Gastrocnemius medialis (tissue), 4 donors: ENCODE measurements at regions not wholly inside any gene's neighbourhood (a gene's known extent, or its start where the extent isn't known, plus 50 kb on each side); places are given as distances from the start of the nearest gene placed in this dataset.

Source experiments
- ATAC-seq, 2 donors: fragments of 150-250 bp; one replicate each; pipeline ENCODE4 v1.9.1; 2016
- DNase-seq, 2 donors: peaks; one replicate each; pipeline ENCODE4 v3.0.0-alpha.2; 2019
- H3K27ac ChIP-seq, 4 donors: fragments of 200-600 bp; sonication (generic); 1 replicate in 1 of 4; 2 replicates in 3 of 4; pipeline ENCODE4 v1.5.1; 2016 to 2018; ENCODE audit warnings: mild to moderate bottlenecking in 2 of 4, moderate library complexity in 1 of 4
- H3K27me3 ChIP-seq, 3 donors: fragments of 200-600 bp; sonication (generic) in 2 of 3; 1 replicate in 1 of 3; 2 replicates in 2 of 3; pipeline versions ENCODE4 v1.5.1 to v1.6.0; 2016 to 2019; ENCODE audit warnings: mild to moderate bottlenecking in 1 of 3, moderate library complexity in 1 of 3
- H3K36me3 ChIP-seq, 2 donors: fragments of 200-600 bp; sonication (generic) in 1 of 2; one replicate each; pipeline ENCODE4 v1.5.1; 2017 to 2018
- H3K4me1 ChIP-seq, 2 donors: fragments of 200-600 bp; sonication (generic) in 1 of 2; one replicate each; pipeline ENCODE4 v1.5.1; 2016 to 2017; ENCODE audit warnings: mild to moderate bottlenecking in 2 of 2
- H3K4me3 ChIP-seq, 4 donors: fragments of 200-600 bp; sonication (generic) in 3 of 4; 1 replicate in 1 of 4; 2 replicates in 3 of 4; pipeline ENCODE4 v1.5.1; 2016 to 2019; ENCODE audit warnings: mild to moderate bottlenecking in 2 of 4
- H3K9me3 ChIP-seq, 3 donors: fragments of 200-600 bp; sonication (generic) in 2 of 3; 1 replicate in 1 of 3; 2 replicates in 2 of 3; pipeline ENCODE4 v1.5.1; 2016 to 2019
- CTCF ChIP-seq, 5 experiments: fragments of 450-650 bp in 3 of 5; fragments of 200-600 bp in 2 of 5; sonication (generic) in 2 of 5; IDR thresholded peaks in 4 of 5; conservative IDR thresholded peaks in 1 of 5; 1 replicate in 4 of 5; 2 replicates in 1 of 5; pipeline ENCODE4 v1.5.1; 2016 to 2019; ENCODE audit warnings: antibody characterized with exemption in 5 of 5, mild to moderate bottlenecking in 3 of 5, moderate library complexity in 3 of 5
- POLR2A ChIP-seq, 2 donors: fragments of 450-650 bp; IDR thresholded peaks; one replicate each; pipeline ENCODE4 v1.6.1; 2017; ENCODE audit warnings: antibody characterized with exemption in 2 of 2, mild to moderate bottlenecking in 2 of 2, moderate library complexity in 2 of 2
- in situ Hi-C, 4 donors: fragments of 200-750 bp; cut with MboI; loops; one replicate each; pipeline versions ENCODE4 v1.15.0 to v1.8.0; 2017; ENCODE audit warnings: low sequenced_read_pairs in 4 of 4
- intact Hi-C: fragments of 100-400 bp; cut with DNase I; formaldehyde crosslinking; loops from one replicate; pipeline ENCODE4 v1.15.1; 2023; ENCODE audit warnings: low total_unique reads

GRCh38 chr6:82832811-82833210 lies 232.8 kb downstream of the UBE3D start:
- Histone ChIP-seq H3K36me3 (no peaks in the 10 kb centered on the region), H3K27me3 (no peaks in the 10 kb centered on the region), H3K4me1 (no peaks in the 10 kb centered on the region), H3K27ac (no peak overlapping the region), H3K4me3 (no peak overlapping the region), H3K9me3 (no peaks in the 10 kb centered on the region)
- ATAC-seq = no peak
- no peak for DNase-seq
- no peak for TF ChIP-seq POLR2A (IDR thresholded peaks at IDR 0.05)
- in situ Hi-C loops = no loop called here
- intact Hi-C loops = no loop called here

GRCh38 chr6:82833481-82833880 lies 232.2 kb downstream of the UBE3D start:
- no peak for ATAC-seq
- Histone ChIP-seq H3K27ac (no peak overlapping the region), H3K27me3 (no peaks in the 10 kb centered on the region), H3K4me3 (no peak overlapping the region), H3K9me3 (no peaks in the 10 kb centered on the region), H3K36me3 (no peaks in the 10 kb centered on the region), H3K4me1 (no peaks in the 10 kb centered on the region)
- in situ Hi-C loops = no loop called here
- intact Hi-C loops = no loop called here
- TF ChIP-seq POLR2A (IDR thresholded peaks at IDR 0.05) (no peak), CTCF (IDR thresholded peaks at IDR 0.05 in 4 of 5, conservative IDR thresholded peaks at IDR 0.05 in 1 of 5) (no peak)
- no peak for DNase-seq

- DNase-seq = no peak
- H3K36me3 ChIP-seq = no peaks in the 10 kb centered on the region
- no peaks in the 10 kb centered on the region for H3K27me3 ChIP-seq
- intact Hi-C loops = no loop called here
- H3K9me3 ChIP-seq = no peaks in the 10 kb centered on the region
- H3K4me1 ChIP-seq = no peaks in the 10 kb centered on the region
- H3K4me3 ChIP-seq = no peak overlapping the region
- TF ChIP-seq POLR2A (IDR thresholded peaks at IDR 0.05) = no peak
- TF ChIP-seq CTCF (IDR thresholded peaks at IDR 0.05 in 4 of 5, conservative IDR thresholded peaks at IDR 0.05 in 1 of 5) = no peak
- in situ Hi-C loops = no loop called here
- no peak overlapping the region for H3K27ac ChIP-seq
- ATAC-seq = no peak
Measured at GRCh38 chr6:82836022-82836575, 229.5 kb downstream of the UBE3D start.

- Histone ChIP-seq H3K27ac (no peak overlapping the region), H3K4me1 (no peaks in the 10 kb centered on the region), H3K9me3 (no peaks in the 10 kb centered on the region), H3K4me3 (no peak overlapping the region), H3K36me3 (no peaks in the 10 kb centered on the region), H3K27me3 (no peaks in the 10 kb centered on the region)
- intact Hi-C loops = no loop called here
- no peak for DNase-seq
- TF ChIP-seq POLR2A (IDR thresholded peaks at IDR 0.05) (no peak), CTCF (IDR thresholded peaks at IDR 0.05 in 4 of 5, conservative IDR thresholded peaks at IDR 0.05 in 1 of 5) (no peak)
- in situ Hi-C loops = no loop called here
- no peak for ATAC-seq
Measured at GRCh38 chr6:82840571-82840970, 225.1 kb downstream of the UBE3D start.

- Histone ChIP-seq H3K4me3 (no peak overlapping the region), H3K4me1 (no peaks in the 10 kb centered on the region), H3K36me3 (no peaks in the 10 kb centered on the region), H3K27ac (no peak overlapping the region), H3K9me3 (no peaks in the 10 kb centered on the region), H3K27me3 (no peaks in the 10 kb centered on the region)
- DNase-seq (no peak), ATAC-seq (no peak)
- no peak for TF ChIP-seq CTCF (IDR thresholded peaks at IDR 0.05 in 4 of 5, conservative IDR thresholded peaks at IDR 0.05 in 1 of 5)
- no peak for TF ChIP-seq POLR2A (IDR thresholded peaks at IDR 0.05)
- in situ Hi-C loops (no loop called here), intact Hi-C loops (no loop called here)
Measured at GRCh38 chr6:82841309-82841708, 224.3 kb downstream of the UBE3D start.
